ENCODE measurements at regions not wholly inside any gene's neighbourhood (a gene's known extent, or its start where the extent isn't known, plus 50 kb on each side); places are given as distances from the start of the nearest gene placed in this dataset.

DNA sequence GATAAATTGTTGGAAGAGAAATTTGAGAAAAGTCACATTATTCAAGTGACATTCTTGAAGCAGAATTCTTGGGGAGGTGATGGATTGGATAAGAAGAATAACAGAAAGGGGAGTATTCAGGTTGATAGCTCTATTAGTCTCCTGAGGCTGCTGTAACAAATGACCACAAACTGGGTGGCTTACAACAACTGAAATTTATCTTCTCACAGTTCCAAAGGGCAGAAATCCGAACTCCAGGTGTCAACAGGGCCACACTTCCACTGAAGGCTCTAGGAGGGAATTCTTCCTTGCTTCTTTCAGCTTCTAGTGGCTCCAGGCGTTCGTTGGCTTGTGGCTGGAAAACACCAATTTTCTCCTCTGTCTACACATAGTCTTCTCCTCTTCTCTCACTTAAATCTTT is 99.8 kb downstream of the TES start:
- H3K56ac ChIP-seq (ENCODE audit: low read length): no peak overlapping the region
- H3K18ac ChIP-seq (ENCODE audit: low read length): no peak overlapping the region
- no peak overlapping the region for H2BK15ac ChIP-seq (replicated peaks; ENCODE audit: low read depth)
- no peaks in the 10 kb centered on the region for H3K4me1 ChIP-seq (ENCODE audit: control insufficient read depth, low read depth, low read length)
- no peak overlapping the region for H4K8ac ChIP-seq (ENCODE audit: low read depth, low read length)
- no peak overlapping the region for H2AK5ac ChIP-seq (ENCODE audit: low read length)
- H3K4me2 ChIP-seq (ENCODE audit: low read length): no peak overlapping the region
- H2BK5ac ChIP-seq (ENCODE audit: low read length): no peak overlapping the region
- no peak overlapping the region for H2BK120ac ChIP-seq (ENCODE audit: low read depth, low read length)
- no peaks in the 10 kb centered on the region for H3K36me3 ChIP-seq (ENCODE audit: control insufficient read depth, insufficient read depth, low read length)
- H3K79me1 ChIP-seq (ENCODE audit: low read length): no peaks in the 10 kb centered on the region
- no peak overlapping the region for H3K9ac ChIP-seq (ENCODE audit: low read length)
- no peaks in the 10 kb centered on the region for H3K79me2 ChIP-seq (ENCODE audit: control insufficient read depth, insufficient read depth, low read length)
- H3K23ac ChIP-seq (ENCODE audit: low read length): no peak overlapping the region
- H3K4ac ChIP-seq (ENCODE audit: low read depth, low read length): no peak overlapping the region
- no peaks in the 10 kb centered on the region for H3K27me3 ChIP-seq (ENCODE audit: insufficient read depth, low read length, poor library complexity)
- no peak overlapping the region for H3K4me3 ChIP-seq (ENCODE audit: low read length)
- no peak overlapping the region for H4K5ac ChIP-seq (ENCODE audit: low read length)
- no peak for DNase-seq
- no CpG with 5 or more reads among the region's 3 CpGs for WGBS (ENCODE audit: extremely low coverage, insufficient coverage, low lambda C conversion rate)
- no peak overlapping the region for H3K27ac ChIP-seq (ENCODE audit: low read depth, low read length)

DNA sequence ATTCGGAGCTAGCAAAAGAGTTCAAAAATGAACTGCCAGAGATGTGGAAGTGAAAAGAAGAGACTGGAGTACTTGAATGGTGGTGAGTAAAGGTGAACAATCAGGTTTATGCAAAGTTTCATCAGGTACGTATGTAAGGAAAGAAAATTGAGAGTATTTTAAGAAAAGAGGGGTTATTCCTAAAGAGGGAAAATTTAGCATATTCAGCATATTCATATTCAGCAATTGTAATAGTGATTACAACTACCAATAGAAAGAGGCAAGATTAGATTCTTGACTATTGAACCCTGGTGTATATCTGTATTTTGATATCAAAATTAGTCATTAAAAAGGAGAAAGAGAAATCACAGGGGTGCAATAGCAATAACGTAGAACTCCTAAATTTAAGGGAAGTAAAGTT is 100.9 kb downstream of the TES start:
- Histone ChIP-seq H3K56ac (ENCODE audit: low read length) (no peak overlapping the region), H3K18ac (ENCODE audit: low read length) (no peak overlapping the region), H3K4me2 (ENCODE audit: low read length) (no peak overlapping the region), H3K27ac (ENCODE audit: low read depth, low read length) (no peak overlapping the region), H3K36me3 (ENCODE audit: control insufficient read depth, insufficient read depth, low read length) (no peaks in the 10 kb centered on the region), H3K4ac (ENCODE audit: low read depth, low read length) (no peak overlapping the region), H2AK5ac (ENCODE audit: low read length) (no peak overlapping the region), H2BK15ac (replicated peaks; ENCODE audit: low read depth) (no peak overlapping the region), H3K79me2 (ENCODE audit: control insufficient read depth, insufficient read depth, low read length) (no peaks in the 10 kb centered on the region), H3K27me3 (ENCODE audit: insufficient read depth, low read length, poor library complexity) (no peaks in the 10 kb centered on the region), H3K79me1 (ENCODE audit: low read length) (no peaks in the 10 kb centered on the region), H4K8ac (ENCODE audit: low read depth, low read length) (no peak overlapping the region), H3K23ac (ENCODE audit: low read length) (no peak overlapping the region), H2BK120ac (ENCODE audit: low read depth, low read length) (no peak overlapping the region), H3K9ac (ENCODE audit: low read length) (no peak overlapping the region), H4K5ac (ENCODE audit: low read length) (no peak overlapping the region), H2BK5ac (ENCODE audit: low read length) (no peak overlapping the region), H3K4me1 (ENCODE audit: control insufficient read depth, low read depth, low read length) (peaks cover under 1% of the 10 kb centered on the region), H3K4me3 (ENCODE audit: low read length) (no peak overlapping the region)
- DNase-seq: no peak
- WGBS (ENCODE audit: extremely low coverage, insufficient coverage, low lambda C conversion rate): 100% methylated on average over 1 of the region's 3 CpGs

DNA sequence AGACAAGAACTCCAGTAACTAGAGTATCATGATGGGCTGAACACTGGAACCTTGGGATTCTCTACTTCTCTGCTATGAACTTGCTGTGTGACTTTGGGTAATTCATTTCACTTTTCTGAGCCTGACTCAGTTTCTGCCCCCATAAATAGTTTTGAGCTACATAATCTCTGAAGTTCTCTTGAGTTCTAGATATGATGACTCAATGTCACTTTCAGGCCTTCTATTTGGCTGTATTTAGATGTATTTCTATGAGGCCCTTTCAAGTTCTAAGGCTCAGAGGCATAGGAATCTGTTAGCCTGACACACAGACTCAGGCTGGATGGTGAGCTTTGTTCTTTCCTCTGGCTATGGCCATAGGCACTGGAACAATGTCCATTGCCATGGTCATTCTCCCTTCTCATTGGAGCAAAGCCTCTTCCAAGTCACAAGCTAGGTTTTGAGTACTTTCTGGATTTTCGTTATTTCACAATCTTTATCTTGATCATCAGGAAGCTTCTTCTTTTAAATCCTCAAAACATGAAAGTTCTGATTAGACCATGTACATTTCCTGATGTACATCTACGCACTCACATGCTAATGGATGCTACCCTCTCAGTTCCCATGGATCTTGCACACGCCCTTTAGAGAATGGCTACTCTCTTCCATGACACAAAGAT is 101.6 kb downstream of the TES start:
- Histone ChIP-seq H3K4me2 (ENCODE audit: low read length) (no peak overlapping the region), H2AK5ac (ENCODE audit: low read length) (no peak overlapping the region), H3K4ac (ENCODE audit: low read depth, low read length) (no peak overlapping the region), H3K4me3 (ENCODE audit: low read length) (no peak overlapping the region), H3K36me3 (ENCODE audit: control insufficient read depth, insufficient read depth, low read length) (no peaks in the 10 kb centered on the region), H4K5ac (ENCODE audit: low read length) (no peak overlapping the region), H2BK5ac (ENCODE audit: low read length) (no peak overlapping the region), H2BK120ac (ENCODE audit: low read depth, low read length) (no peak overlapping the region), H3K18ac (ENCODE audit: low read length) (no peak overlapping the region), H3K27ac (ENCODE audit: low read depth, low read length) (no peak overlapping the region), H3K23ac (ENCODE audit: low read length) (no peak overlapping the region), H3K9ac (ENCODE audit: low read length) (no peak overlapping the region), H2BK15ac (replicated peaks; ENCODE audit: low read depth) (no peak overlapping the region), H4K8ac (ENCODE audit: low read depth, low read length) (no peak overlapping the region), H3K27me3 (ENCODE audit: insufficient read depth, low read length, poor library complexity) (no peaks in the 10 kb centered on the region), H3K4me1 (ENCODE audit: control insufficient read depth, low read depth, low read length) (peaks cover 3% of the 10 kb centered on the region), H3K56ac (ENCODE audit: low read length) (no peak overlapping the region), H3K79me2 (ENCODE audit: control insufficient read depth, insufficient read depth, low read length) (no peaks in the 10 kb centered on the region), H3K79me1 (ENCODE audit: low read length) (no peaks in the 10 kb centered on the region)
- no peak for DNase-seq
- no CpG with 5 or more reads among the region's 3 CpGs for WGBS (ENCODE audit: extremely low coverage, insufficient coverage, low lambda C conversion rate)

DNA sequence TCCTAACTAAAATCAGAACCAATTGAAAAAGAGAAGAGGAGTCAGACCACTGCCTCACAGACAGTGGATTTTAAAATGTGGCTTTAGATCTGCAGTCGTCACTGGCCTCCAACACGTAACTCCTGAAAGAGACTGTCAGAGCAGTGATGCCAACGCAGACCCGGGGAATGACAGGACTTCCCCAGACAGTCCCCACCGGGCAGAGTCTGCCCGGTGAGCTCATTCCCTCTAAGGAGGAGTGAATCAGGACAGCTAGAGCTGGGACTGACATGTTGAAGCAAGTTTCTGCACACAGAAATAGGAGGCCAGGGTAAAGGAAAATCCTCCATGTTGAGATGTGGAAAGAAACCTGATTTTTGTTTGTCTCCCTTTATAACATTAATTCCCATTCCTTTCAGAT is 105.0 kb downstream of the TES start:
- H2BK15ac ChIP-seq (replicated peaks; ENCODE audit: low read depth): peak overlapping the region; percentile 98
- H3K4me3 ChIP-seq (ENCODE audit: low read length): no peak overlapping the region
- peak overlapping the region; percentile 52 for H3K4ac ChIP-seq (ENCODE audit: low read depth, low read length)
- H2BK5ac ChIP-seq (ENCODE audit: low read length): no peak overlapping the region
- no peaks in the 10 kb centered on the region for H3K79me2 ChIP-seq (ENCODE audit: control insufficient read depth, insufficient read depth, low read length)
- no peaks in the 10 kb centered on the region for H3K79me1 ChIP-seq (ENCODE audit: low read length)
- no peak overlapping the region for H4K8ac ChIP-seq (ENCODE audit: low read depth, low read length)
- no peak overlapping the region for H3K9ac ChIP-seq (ENCODE audit: low read length)
- no peak overlapping the region for H3K56ac ChIP-seq (ENCODE audit: low read length)
- H3K18ac ChIP-seq (ENCODE audit: low read length): peak overlapping the region; percentile 97
- H3K36me3 ChIP-seq (ENCODE audit: control insufficient read depth, insufficient read depth, low read length): no peaks in the 10 kb centered on the region
- H2AK5ac ChIP-seq (ENCODE audit: low read length): no peak overlapping the region
- H3K4me1 ChIP-seq (ENCODE audit: control insufficient read depth, low read depth, low read length): peaks cover 5% of the 10 kb centered on the region
- no peak overlapping the region for H4K5ac ChIP-seq (ENCODE audit: low read length)
- H3K4me2 ChIP-seq (ENCODE audit: low read length): no peak overlapping the region
- peak; percentile 14 for DNase-seq
- H3K27ac ChIP-seq (ENCODE audit: low read depth, low read length): no peak overlapping the region
- H3K23ac ChIP-seq (ENCODE audit: low read length): no peak overlapping the region
- WGBS (ENCODE audit: extremely low coverage, insufficient coverage, low lambda C conversion rate): no CpG with 5 or more reads among the region's 6 CpGs
- H2BK120ac ChIP-seq (ENCODE audit: low read depth, low read length): no peak overlapping the region
- no peaks in the 10 kb centered on the region for H3K27me3 ChIP-seq (ENCODE audit: insufficient read depth, low read length, poor library complexity)

DNA sequence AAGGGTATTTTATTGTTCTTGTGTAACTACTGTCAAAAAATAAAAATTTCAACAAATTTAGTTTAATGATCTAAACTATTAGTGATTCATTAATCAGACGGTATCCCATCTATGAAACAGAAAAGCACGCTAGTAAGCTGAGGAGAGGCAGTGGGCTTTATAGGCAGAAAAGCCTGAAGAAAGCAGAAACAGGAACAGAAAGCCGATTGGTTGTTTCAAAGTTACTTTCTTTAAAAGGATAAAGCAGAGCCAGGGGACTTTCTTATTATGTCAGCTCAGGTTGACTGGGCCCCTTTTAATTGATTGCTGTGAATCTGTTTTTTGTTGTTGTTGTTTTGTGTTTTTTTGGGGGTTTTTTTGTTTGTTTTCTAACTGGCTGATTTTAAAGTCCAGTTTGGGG is 105.5 kb downstream of the TES start:
- H3K4me1 ChIP-seq (ENCODE audit: control insufficient read depth, low read depth, low read length): peaks cover 5% of the 10 kb centered on the region
- H3K79me1 ChIP-seq (ENCODE audit: low read length): no peaks in the 10 kb centered on the region
- no peak overlapping the region for H2BK15ac ChIP-seq (replicated peaks; ENCODE audit: low read depth)
- no peak for DNase-seq
- no peak overlapping the region for H4K5ac ChIP-seq (ENCODE audit: low read length)
- H3K4me3 ChIP-seq (ENCODE audit: low read length): no peak overlapping the region
- no peak overlapping the region for H3K4ac ChIP-seq (ENCODE audit: low read depth, low read length)
- H3K27ac ChIP-seq (ENCODE audit: low read depth, low read length): no peak overlapping the region
- no peak overlapping the region for H2BK120ac ChIP-seq (ENCODE audit: low read depth, low read length)
- H3K9ac ChIP-seq (ENCODE audit: low read length): no peak overlapping the region
- WGBS (ENCODE audit: extremely low coverage, insufficient coverage, low lambda C conversion rate): no CpG with 5 or more reads among the region's 3 CpGs
- H3K23ac ChIP-seq (ENCODE audit: low read length): no peak overlapping the region
- H3K27me3 ChIP-seq (ENCODE audit: insufficient read depth, low read length, poor library complexity): no peaks in the 10 kb centered on the region
- no peak overlapping the region for H2AK5ac ChIP-seq (ENCODE audit: low read length)
- H4K8ac ChIP-seq (ENCODE audit: low read depth, low read length): no peak overlapping the region
- H3K36me3 ChIP-seq (ENCODE audit: control insufficient read depth, insufficient read depth, low read length): no peaks in the 10 kb centered on the region
- no peak overlapping the region for H2BK5ac ChIP-seq (ENCODE audit: low read length)
- H3K4me2 ChIP-seq (ENCODE audit: low read length): no peak overlapping the region
- no peaks in the 10 kb centered on the region for H3K79me2 ChIP-seq (ENCODE audit: control insufficient read depth, insufficient read depth, low read length)
- no peak overlapping the region for H3K56ac ChIP-seq (ENCODE audit: low read length)
- no peak overlapping the region for H3K18ac ChIP-seq (ENCODE audit: low read length)

Measured in mesendoderm (in vitro differentiated cells).